ENCODE measurements at regions not wholly inside any gene's neighbourhood (a gene's known extent, or its start where the extent isn't known, plus 50 kb on each side); places are given as distances from the start of the nearest gene placed in this dataset.

- no peak overlapping the region for H3K9ac ChIP-seq
- peaks cover 7% of the 10 kb centered on the region for H3K4me1 ChIP-seq (ENCODE audit: low read depth, poor library complexity, severe bottlenecking)
- H3K27ac ChIP-seq: no peak overlapping the region
- no peaks in the 10 kb centered on the region for H4K20me1 ChIP-seq (ENCODE audit: insufficient read depth)
- no peak overlapping the region; the same call in 1 of the 2 replicates for H3K4me2 ChIP-seq
- peak overlapping the region; percentile 100 for H2AFZ ChIP-seq (ENCODE audit: low read depth)
- no peaks in the 10 kb centered on the region for H3K79me2 ChIP-seq (ENCODE audit: insufficient read depth, low read depth)
- H3K36me3 ChIP-seq (ENCODE audit: insufficient read depth): no peaks in the 10 kb centered on the region
- TF ChIP-seq, protein P1, sequence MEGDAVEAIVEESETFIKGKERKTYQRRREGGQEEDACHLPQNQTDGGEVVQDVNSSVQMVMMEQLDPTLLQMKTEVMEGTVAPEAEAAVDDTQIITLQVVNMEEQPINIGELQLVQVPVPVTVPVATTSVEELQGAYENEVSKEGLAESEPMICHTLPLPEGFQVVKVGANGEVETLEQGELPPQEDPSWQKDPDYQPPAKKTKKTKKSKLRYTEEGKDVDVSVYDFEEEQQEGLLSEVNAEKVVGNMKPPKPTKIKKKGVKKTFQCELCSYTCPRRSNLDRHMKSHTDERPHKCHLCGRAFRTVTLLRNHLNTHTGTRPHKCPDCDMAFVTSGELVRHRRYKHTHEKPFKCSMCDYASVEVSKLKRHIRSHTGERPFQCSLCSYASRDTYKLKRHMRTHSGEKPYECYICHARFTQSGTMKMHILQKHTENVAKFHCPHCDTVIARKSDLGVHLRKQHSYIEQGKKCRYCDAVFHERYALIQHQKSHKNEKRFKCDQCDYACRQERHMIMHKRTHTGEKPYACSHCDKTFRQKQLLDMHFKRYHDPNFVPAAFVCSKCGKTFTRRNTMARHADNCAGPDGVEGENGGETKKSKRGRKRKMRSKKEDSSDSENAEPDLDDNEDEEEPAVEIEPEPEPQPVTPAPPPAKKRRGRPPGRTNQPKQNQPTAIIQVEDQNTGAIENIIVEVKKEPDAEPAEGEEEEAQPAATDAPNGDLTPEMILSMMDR (conservative IDR thresholded peaks at IDR 0.05; ENCODE audit: low read depth, low read length): no peak
- no peaks in the 10 kb centered on the region for H3K27me3 ChIP-seq (ENCODE audit: insufficient read depth, low read depth)
- H3K4me3 ChIP-seq (IDR thresholded peaks at IDR 0.05; ENCODE audit: insufficient read depth, low read depth, low read length): no peak overlapping the region
Measured at GRCh38 chr22:22157348-22157725, 87.2 kb upstream of the VPREB1 start.

GRCh38 chr22:22156716-22157347, 87.8 kb upstream of the VPREB1 start:
- Histone ChIP-seq H3K4me3 (IDR thresholded peaks at IDR 0.05; ENCODE audit: insufficient read depth, low read depth, low read length) (no peak overlapping the region), H3K9ac (no peak overlapping the region; the same call in 1 of the 2 replicates)

GRCh38 chr22:22156348-22156715, 88.3 kb upstream of the VPREB1 start:
- Histone ChIP-seq H3K4me1 (ENCODE audit: low read depth, poor library complexity, severe bottlenecking) (peaks cover 7% of the 10 kb centered on the region), H3K27me3 (ENCODE audit: insufficient read depth, low read depth) (no peaks in the 10 kb centered on the region), H3K4me2 (peak overlapping the region; percentile 57; the same call in 1 of the 2 replicates), H3K79me2 (ENCODE audit: insufficient read depth, low read depth) (no peaks in the 10 kb centered on the region), H4K20me1 (ENCODE audit: insufficient read depth) (no peaks in the 10 kb centered on the region), H3K9ac (no peak overlapping the region), H2AFZ (ENCODE audit: low read depth) (no peak overlapping the region; the same call in 1 of the 2 replicates), H3K27ac (no peak overlapping the region), H3K4me3 (IDR thresholded peaks at IDR 0.05; ENCODE audit: insufficient read depth, low read depth, low read length) (no peak overlapping the region), H3K36me3 (ENCODE audit: insufficient read depth) (no peaks in the 10 kb centered on the region)
- TF ChIP-seq, protein P1 (conservative IDR thresholded peaks at IDR 0.05; ENCODE audit: low read depth, low read length): no peak

More at GRCh38 chr22:22156716-22157347, 87.8 kb upstream of the VPREB1 start:
- Histone ChIP-seq H3K27ac (no peak overlapping the region), H3K27me3 (ENCODE audit: insufficient read depth, low read depth) (no peaks in the 10 kb centered on the region), H3K4me2 (peak overlapping the region; percentile 57), H3K4me1 (ENCODE audit: low read depth, poor library complexity, severe bottlenecking) (peaks cover 7% of the 10 kb centered on the region), H3K36me3 (ENCODE audit: insufficient read depth) (no peaks in the 10 kb centered on the region), H3K79me2 (ENCODE audit: insufficient read depth, low read depth) (no peaks in the 10 kb centered on the region), H4K20me1 (ENCODE audit: insufficient read depth) (no peaks in the 10 kb centered on the region), H2AFZ (ENCODE audit: low read depth) (peak overlapping the region; percentile 100)
- TF ChIP-seq, protein P1 (conservative IDR thresholded peaks at IDR 0.05; ENCODE audit: low read depth, low read length): peak; percentile 78

- no peaks in the 10 kb centered on the region for H4K20me1 ChIP-seq (ENCODE audit: insufficient read depth)
- H3K27me3 ChIP-seq (ENCODE audit: insufficient read depth, low read depth): no peaks in the 10 kb centered on the region
- TF ChIP-seq, protein P1 (conservative IDR thresholded peaks at IDR 0.05; ENCODE audit: low read depth, low read length): no peak
- H3K27ac ChIP-seq: no peak overlapping the region
- no peak overlapping the region for H3K4me2 ChIP-seq
- no peak overlapping the region for H2AFZ ChIP-seq (ENCODE audit: low read depth)
- H3K4me3 ChIP-seq (IDR thresholded peaks at IDR 0.05; ENCODE audit: insufficient read depth, low read depth, low read length): no peak overlapping the region
- peaks cover 7% of the 10 kb centered on the region for H3K4me1 ChIP-seq (ENCODE audit: low read depth, poor library complexity, severe bottlenecking)
- H3K9ac ChIP-seq: no peak overlapping the region
- no peaks in the 10 kb centered on the region for H3K79me2 ChIP-seq (ENCODE audit: insufficient read depth, low read depth)
- no peaks in the 10 kb centered on the region for H3K36me3 ChIP-seq (ENCODE audit: insufficient read depth)
Measured at GRCh38 chr22:22155607-22156006, 89.0 kb upstream of the VPREB1 start.
